ENCODE measurements at regions not wholly inside any gene's neighbourhood (a gene's known extent, or its start where the extent isn't known, plus 50 kb on each side); places are given as distances from the start of the nearest gene placed in this dataset.
"Not testable (repeated sequence)": the region's sequence is repeated elsewhere in the genome, so short reads cannot be mapped to it uniquely, and the experiment has no call there.

DNA sequence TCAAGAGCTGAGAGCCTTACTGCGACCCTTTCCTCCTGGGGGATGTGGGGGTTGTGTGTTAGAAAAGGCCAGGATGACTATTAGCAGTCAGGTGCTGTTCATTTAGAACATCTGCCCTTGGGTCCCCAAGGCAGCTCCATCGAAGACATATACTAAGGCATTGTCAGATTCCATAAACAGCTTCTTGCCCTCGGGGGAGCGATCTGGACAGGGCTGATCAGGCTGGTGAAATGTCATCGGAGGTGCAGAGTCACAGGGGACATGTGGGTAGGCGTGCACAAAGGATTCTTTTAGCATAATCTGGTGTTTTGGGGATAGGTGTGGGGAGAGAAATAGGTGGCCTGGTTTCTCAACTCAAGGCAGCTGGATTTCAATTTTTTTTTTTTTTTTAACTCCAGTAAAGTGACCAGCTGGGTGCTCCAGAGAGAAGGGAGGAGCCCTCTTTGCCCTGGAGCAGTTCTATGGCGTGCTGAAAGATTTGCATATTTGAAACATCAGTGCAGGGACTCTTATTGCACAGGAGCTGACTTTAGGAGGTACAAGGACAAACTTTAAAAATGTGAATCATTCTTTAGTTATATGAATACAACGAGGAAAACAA, 160.1 kb downstream of the SUDS3 start:
- DNase-seq (ENCODE audit: low spot score): no peak

DNA sequence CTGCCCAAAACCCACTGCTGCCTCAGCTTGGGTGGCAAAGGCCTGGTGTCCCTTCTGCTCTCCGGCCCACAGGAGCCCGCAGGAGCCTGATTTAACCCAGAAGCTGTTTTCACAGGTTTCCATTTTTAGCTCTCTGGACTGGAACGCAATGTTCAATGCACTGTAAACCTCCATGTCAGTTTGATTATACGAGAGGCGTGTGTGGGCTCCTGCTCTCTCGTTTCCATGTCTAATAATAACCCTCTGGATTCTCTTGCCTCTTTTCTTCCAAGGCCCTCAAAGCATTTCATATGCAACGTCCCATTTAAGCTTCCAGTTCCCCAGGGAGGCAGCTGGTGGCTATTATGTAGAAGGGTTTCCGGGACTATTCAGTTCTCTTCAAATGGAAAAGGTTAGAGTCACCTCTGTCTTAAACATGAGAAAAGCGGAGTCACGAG, 161.1 kb downstream of the SUDS3 start:
- no peak for DNase-seq (ENCODE audit: low spot score)

DNA sequence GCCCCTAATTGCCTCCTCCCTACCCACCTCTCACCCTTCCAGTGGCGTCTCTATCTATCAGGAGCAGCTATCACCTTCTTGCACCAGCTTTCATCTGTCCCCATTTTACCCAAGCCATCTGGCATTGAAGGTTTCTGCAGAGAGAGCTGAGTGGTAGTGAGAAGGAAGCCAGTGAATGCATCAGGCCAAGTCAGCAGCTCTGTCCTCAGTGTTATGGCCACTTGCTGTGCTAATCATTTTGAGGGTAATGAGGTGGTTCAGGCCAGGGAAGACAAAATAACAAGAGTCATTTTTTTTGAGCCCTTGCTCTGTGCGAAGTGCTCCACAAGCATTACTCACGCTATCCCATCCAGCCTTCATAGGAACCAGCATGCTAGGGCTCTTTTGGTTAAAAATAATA, 164.7 kb downstream of the SUDS3 start:
- DNase-seq (ENCODE audit: low spot score): no peak

GRCh38 chr12:118541934-118542333, 165.6 kb downstream of the SUDS3 start:
- DNase-seq (ENCODE audit: low spot score): no peak

DNA sequence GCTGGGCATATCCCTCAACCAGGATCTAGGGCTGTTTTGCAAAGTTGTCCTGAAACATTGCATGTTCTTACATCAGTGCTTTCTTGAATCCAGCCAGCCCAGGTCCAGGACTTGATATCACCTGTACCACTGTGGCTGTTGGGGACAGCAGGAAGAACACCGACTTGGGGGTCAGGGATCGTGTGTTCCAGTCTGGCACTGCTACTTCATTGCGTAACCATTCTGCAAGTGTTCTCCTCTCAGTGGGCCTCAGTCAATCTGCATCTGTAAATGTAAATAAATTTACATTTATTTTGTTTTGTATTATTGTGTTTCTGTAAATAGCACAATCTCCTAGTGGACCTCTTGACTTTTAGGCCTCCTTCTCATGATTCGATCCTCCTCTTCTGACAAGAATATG, 167.3 kb downstream of the SUDS3 start:
- no peak for DNase-seq (ENCODE audit: low spot score)

GRCh38 chr12:118544569-118544968, 168.2 kb downstream of the SUDS3 start:
- no peak for DNase-seq (ENCODE audit: low spot score)

GRCh38 chr12:118547606-118548005, 171.3 kb downstream of the SUDS3 start:
- DNase-seq (ENCODE audit: low spot score): not testable (repeated sequence)

DNA sequence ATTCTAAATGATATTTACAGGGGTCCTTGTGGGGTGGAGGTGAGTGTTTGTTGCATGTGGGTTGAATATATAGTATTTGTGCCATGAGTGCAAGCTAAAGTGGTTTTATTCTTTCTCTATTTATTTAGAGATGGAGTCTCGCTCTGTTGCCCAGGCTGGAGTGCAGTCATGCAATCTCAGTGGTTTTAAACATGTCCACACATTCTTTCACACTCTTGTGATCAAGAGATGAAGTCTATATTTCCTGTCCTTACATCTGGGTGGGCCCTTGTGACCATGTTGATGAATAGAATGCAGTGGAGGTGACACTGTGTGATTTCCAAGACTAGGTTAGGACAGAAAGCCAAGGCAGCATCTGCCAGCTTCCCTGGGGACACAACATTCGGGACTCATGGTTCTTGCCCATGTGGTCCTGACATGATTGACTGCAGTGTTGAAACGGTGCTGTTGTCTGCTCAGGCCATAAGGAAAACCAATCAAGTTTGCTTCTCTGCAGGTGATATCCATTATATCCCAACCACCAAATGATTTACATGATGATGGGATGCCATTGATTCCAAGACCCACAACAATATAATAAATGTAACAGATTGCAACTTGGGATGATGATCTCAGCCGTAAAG, 172.6 kb downstream of the SUDS3 start:
- DNase-seq (ENCODE audit: low spot score): no peak

DNA sequence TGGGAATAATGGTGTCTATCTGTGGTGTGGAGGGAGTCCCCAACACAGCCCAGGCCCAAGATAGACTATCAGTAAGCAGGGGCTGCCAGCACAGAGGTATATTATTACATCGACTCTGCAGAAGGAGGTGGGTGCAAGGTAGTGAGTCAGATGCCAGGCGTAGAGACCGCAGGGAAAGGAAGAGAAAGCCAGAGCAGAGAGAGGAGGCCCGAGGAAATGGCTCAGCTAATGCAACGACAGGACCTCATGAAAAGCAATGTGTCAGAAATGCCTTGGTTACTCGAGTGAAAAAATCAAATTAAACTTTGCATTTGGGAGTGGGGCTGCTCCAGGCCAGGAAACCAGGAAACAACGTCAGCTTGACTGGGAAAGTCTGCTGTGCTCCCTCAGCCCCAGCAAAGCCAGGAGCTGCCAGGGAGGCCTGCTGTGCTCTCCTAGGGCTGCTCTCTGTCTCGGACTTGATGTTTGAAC, 173.2 kb downstream of the SUDS3 start:
- DNase-seq (ENCODE audit: low spot score): no peak

DNA sequence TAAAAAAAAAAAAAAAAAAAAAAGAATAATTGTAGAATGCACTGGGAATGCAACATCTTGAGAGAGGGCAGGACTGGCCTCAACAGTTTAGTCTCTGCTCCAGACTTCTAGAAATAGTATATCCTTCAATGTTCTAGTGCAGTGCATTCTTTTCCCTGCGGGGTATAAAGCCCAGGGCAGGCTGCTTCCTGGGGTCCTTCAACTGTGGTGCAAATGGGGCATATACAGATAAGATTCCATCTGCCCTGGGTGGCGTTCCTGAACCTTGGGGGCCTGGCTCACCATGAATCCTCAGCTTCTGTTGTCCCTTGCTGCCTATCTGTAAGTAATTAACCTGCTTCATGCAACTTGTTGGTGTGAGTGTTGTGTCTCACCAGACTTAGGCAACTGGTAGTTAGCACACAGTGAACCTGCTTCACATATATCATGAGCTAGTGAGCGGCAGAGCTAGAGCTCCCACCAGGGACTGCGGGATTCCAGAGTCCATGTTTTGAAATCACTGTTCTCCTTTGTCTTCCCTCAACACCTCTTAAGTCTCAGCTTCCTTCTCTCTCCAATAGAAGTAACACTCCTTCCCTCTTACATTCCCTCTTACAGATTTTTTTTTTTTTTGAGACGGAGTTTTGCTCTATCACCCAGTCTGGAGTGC, 177.6 kb downstream of the SUDS3 start:
- no peak for DNase-seq (ENCODE audit: low spot score)

DNA sequence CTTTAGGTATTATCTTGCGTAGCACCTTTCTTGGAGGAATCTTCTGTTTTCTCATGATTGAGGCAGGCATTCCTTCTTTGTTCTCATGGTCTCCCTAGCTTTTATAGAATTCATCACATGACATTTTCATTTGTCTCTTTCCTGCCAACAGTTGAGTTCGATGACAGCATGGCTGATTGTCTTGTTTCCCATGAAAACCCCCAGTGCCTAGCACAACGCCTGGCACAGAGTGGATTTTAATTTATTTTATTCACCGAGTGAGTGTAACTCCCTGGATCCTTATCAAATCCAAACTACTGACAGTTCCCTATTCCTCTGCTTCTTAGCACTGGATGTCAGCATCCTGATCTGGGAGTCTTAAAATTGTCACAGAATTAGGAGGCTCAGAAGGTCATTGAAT, 182.6 kb downstream of the SUDS3 start:
- no peak for DNase-seq (ENCODE audit: low spot score)

DNA sequence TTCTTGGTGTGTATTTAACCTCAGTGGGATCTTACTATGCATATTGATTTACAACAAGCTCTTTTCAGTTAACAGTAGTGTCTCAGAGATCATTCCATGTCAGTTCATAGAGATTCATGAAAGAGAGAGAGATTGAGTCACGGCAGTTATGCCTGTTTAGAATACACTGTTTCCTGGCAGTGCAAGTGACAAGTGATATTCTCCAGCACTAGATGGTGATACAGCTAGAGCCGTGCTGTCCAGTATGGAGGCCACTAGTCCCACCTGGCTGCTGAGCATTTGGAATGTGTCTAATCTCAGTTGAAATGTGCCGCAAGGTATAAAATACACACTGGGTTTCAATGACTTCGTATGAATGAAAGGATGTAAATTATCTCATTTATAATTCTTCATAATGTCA, 184.4 kb downstream of the SUDS3 start:
- no peak for DNase-seq (ENCODE audit: low spot score)

GRCh38 chr12:118571730-118572129, 195.4 kb downstream of the SUDS3 start:
- no peak for DNase-seq (ENCODE audit: low spot score)

DNA sequence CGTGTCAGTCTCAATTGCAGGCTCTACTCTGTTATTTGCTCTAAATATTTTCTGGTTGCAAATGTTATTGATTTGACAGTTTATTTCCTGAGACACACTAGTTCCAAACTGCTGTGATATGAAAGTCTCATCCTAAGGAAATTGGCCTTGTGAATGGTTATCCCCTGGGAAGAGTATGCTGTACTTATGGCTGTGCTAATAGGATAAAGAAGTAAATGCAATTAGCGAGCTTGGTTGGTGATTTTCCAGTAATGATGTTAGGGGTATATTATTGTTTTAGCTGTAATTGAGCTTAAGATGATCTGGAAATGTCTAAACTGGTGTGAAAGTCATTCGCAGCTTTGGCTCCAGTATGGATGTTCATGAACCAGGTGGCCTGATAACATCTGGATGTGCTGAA, 197.9 kb downstream of the SUDS3 start:
- DNase-seq (ENCODE audit: low spot score): no peak

DNA sequence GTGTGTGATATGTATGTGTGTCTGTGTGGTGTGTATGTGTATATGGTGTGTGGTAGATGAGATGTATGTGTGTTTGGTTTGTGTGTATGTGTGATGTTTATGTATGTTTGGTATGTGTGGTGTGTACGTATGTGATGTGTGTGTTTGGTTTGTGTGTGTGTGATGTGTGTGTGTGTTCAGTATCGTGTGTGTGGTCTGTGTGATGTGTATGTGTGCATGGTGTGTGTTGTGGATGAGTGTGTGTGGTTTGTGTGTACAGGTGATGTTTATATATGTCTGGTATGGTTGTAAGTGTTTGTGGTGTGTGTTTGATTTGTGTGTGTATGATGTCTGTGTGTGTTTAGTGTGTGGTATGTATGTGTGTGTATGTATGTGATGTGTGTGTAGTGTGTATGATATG, 199.4 kb downstream of the SUDS3 start:
- DNase-seq (ENCODE audit: low spot score): no peak

DNA sequence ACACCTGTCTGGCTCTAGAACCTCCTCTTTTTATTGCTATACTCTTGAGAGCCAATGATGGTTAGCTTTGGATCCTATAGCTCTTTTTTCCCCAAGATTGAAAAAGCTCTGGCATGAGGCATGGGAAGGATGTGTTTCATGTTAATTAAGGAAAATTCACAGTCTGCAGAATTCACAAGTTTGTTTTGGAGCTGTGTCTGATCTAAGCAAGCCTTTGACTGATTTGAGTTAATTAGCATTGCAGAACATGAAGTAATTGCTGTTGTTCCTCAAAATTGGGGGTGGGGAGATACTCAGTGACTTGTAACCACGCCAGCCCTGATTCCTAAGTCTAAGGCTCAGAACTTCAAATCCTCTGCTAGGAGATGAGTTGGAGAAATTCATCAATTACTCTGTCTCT, 205.0 kb downstream of the SUDS3 start:
- no peak for DNase-seq (ENCODE audit: low spot score)

GRCh38 chr12:118582863-118583262, 206.5 kb downstream of the SUDS3 start:
- no peak for DNase-seq (ENCODE audit: low spot score)

- no peak for DNase-seq (ENCODE audit: low spot score)
These were observed 210.1 kb downstream of the SUDS3 start for GRCh38 chr12:118586433-118586832.

- no peak for DNase-seq (ENCODE audit: low spot score)
These were observed 212.8 kb downstream of the SUDS3 start for GRCh38 chr12:118589162-118589561.

GRCh38 chr12:118590406-118591150, 214.2 kb downstream of the SUDS3 start:
- no peak for DNase-seq (ENCODE audit: low spot score)

- DNase-seq (ENCODE audit: low spot score): no peak
These were observed 227.4 kb downstream of the SUDS3 start for GRCh38 chr12:118603610-118604361.

DNA sequence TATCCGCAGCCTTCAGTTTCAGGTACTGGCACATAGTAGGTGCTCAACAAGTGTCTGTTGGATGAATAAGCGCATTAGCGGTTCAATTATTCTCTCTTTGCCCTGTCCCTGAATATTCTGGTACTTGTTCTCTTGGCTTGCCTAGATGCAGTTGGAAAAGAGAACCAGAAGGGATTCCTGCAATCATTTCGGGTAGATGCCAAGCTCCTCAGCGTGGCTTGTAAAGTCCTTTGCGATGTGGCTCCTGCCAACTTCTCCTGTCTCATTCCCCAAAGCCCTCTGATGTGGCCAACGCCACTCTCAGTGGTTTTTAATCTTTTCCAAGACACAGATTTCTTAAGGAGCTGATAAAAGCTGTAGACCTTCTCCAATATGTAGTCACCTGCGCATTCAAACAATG, 230.3 kb downstream of the SUDS3 start:
- DNase-seq (ENCODE audit: low spot score): no peak
